NCI-H2196 (cell line): ENCODE measurements at regions not wholly inside any gene's neighbourhood (a gene's known extent, or its start where the extent isn't known, plus 50 kb on each side); places are given as distances from the start of the nearest gene placed in this dataset.

Experiments
- DNase-seq: peaks from one replicate; lab custom pipeline; 2025; ENCODE audit not compliant: unreplicated experiment; lab: John Stamatoyannopoulos, UW

GRCh38 chr2:217535957-217536708 is 466.7 kb downstream of the TNS1 start:
- DNase-seq = no peak

- DNase-seq = no peak
Observed at GRCh38 chr2:217530392-217531090, 472.3 kb downstream of the TNS1 start.

- no peak for DNase-seq
Observed at GRCh38 chr2:217529271-217529670, 473.5 kb downstream of the TNS1 start.

- no peak for DNase-seq
Observed at GRCh38 chr2:217527590-217528202, 475.1 kb downstream of the TNS1 start.

- DNase-seq = no peak
Observed at GRCh38 chr2:217525076-217525475, 477.7 kb downstream of the TNS1 start.

GRCh38 chr2:217523286-217523685 is 479.5 kb downstream of the TNS1 start:
- DNase-seq = no peak

- DNase-seq = no peak
Observed at GRCh38 chr2:217521820-217522219, 481.0 kb downstream of the TNS1 start.

- DNase-seq = no peak
Observed at GRCh38 chr2:217520356-217521010, 482.3 kb downstream of the TNS1 start.

- DNase-seq = no peak
Observed at GRCh38 chr2:217517402-217517801, 485.4 kb downstream of the TNS1 start.

GRCh38 chr2:217515615-217516309 is 487.0 kb downstream of the TNS1 start:
- DNase-seq = no peak

GRCh38 chr2:217513258-217513657 is 489.5 kb downstream of the TNS1 start:
- DNase-seq = no peak

- no peak for DNase-seq
Observed at GRCh38 chr2:217512728-217513127, 490.1 kb downstream of the TNS1 start.

GRCh38 chr2:217512259-217512658 is 490.5 kb downstream of the TNS1 start:
- no peak for DNase-seq

- DNase-seq = no peak
Observed at GRCh38 chr2:217511850-217512249, 490.9 kb downstream of the TNS1 start.

GRCh38 chr2:217510771-217511291 is 492.0 kb downstream of the TNS1 start:
- peak; percentile 80 for DNase-seq

GRCh38 chr2:217505303-217505702 is 497.5 kb downstream of the TNS1 start:
- DNase-seq = no peak

GRCh38 chr2:217501887-217502286 is 500.9 kb downstream of the TNS1 start:
- DNase-seq = no peak

GRCh38 chr2:217497843-217498377 is 504.9 kb downstream of the TNS1 start:
- DNase-seq = no peak

- no peak for DNase-seq
Observed at GRCh38 chr2:217494557-217494956, 508.2 kb downstream of the TNS1 start.

- DNase-seq = no peak
Observed at GRCh38 chr2:217491271-217491670, 511.5 kb downstream of the TNS1 start.
